NT2/D1 (cell line): ENCODE measurements at regions not wholly inside any gene's neighbourhood (a gene's known extent, or its start where the extent isn't known, plus 50 kb on each side); places are given as distances from the start of the nearest gene placed in this dataset.

Experiments used
- SUZ12 ChIP-seq: IDR thresholded peaks from 2 replicates; pipeline ENCODE4 v1.6.1; 2011; ENCODE audit not compliant: insufficient read length, insufficient read depth; ENCODE audit errors: extremely low read depth
- YY1 ChIP-seq: IDR thresholded peaks from 2 replicates; pipeline ENCODE4 v1.6.1; 2011; ENCODE audit not compliant: insufficient read length, insufficient read depth
- ZNF274 ChIP-seq: IDR thresholded peaks from 2 replicates; pipeline ENCODE4 v1.6.1; 2011; ENCODE audit warnings: mild to moderate bottlenecking, low read depth, low read length

GRCh38 chr6:122207061-122207460 lies 192.4 kb upstream of the HSF2 start:
- no peak for TF ChIP-seq SUZ12
- no peak for TF ChIP-seq ZNF274
- TF ChIP-seq YY1, result no peak
